ENCODE measurements at regions not wholly inside any gene's neighbourhood (a gene's known extent, or its start where the extent isn't known, plus 50 kb on each side); places are given as distances from the start of the nearest gene placed in this dataset.

DNA sequence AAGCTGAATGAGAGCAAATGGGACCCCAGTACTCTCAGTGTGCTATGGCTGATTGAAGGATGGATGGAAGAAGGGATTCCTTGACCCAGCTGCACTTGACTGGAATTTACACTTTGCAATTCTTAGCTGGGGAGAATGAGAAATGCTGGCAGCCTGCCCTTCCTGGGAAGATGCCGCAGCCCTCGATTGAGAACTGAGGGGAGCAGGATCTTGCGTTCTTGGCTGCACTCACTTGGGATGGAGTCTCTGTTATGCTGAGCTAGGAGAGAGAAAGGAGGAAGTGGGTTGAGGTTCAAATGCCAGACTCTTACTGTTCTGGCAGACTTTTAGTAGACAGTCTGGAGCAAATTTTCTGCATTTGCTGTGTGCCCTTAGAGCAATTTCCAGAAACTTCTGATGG is 221.2 kb downstream of the FNDC1 start:
- TF ChIP-seq, protein P1, sequence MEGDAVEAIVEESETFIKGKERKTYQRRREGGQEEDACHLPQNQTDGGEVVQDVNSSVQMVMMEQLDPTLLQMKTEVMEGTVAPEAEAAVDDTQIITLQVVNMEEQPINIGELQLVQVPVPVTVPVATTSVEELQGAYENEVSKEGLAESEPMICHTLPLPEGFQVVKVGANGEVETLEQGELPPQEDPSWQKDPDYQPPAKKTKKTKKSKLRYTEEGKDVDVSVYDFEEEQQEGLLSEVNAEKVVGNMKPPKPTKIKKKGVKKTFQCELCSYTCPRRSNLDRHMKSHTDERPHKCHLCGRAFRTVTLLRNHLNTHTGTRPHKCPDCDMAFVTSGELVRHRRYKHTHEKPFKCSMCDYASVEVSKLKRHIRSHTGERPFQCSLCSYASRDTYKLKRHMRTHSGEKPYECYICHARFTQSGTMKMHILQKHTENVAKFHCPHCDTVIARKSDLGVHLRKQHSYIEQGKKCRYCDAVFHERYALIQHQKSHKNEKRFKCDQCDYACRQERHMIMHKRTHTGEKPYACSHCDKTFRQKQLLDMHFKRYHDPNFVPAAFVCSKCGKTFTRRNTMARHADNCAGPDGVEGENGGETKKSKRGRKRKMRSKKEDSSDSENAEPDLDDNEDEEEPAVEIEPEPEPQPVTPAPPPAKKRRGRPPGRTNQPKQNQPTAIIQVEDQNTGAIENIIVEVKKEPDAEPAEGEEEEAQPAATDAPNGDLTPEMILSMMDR (optimal IDR thresholded peaks at IDR 0.05 in 1 of 3, IDR thresholded peaks at IDR 0.05 in 1 of 3, conservative IDR thresholded peaks at IDR 0.05 in 1 of 3; ENCODE audit: extremely low read depth in 1 of 3, insufficient read depth in 2 of 3, low read length in 3 of 3): no peak
- no peak for TF ChIP-seq EZH2 (IDR thresholded peaks at IDR 0.05; ENCODE audit: low read length)

Measured in keratinocyte (primary cell).